ENCODE measurements at regions not wholly inside any gene's neighbourhood (a gene's known extent, or its start where the extent isn't known, plus 50 kb on each side); places are given as distances from the start of the nearest gene placed in this dataset.

DNA sequence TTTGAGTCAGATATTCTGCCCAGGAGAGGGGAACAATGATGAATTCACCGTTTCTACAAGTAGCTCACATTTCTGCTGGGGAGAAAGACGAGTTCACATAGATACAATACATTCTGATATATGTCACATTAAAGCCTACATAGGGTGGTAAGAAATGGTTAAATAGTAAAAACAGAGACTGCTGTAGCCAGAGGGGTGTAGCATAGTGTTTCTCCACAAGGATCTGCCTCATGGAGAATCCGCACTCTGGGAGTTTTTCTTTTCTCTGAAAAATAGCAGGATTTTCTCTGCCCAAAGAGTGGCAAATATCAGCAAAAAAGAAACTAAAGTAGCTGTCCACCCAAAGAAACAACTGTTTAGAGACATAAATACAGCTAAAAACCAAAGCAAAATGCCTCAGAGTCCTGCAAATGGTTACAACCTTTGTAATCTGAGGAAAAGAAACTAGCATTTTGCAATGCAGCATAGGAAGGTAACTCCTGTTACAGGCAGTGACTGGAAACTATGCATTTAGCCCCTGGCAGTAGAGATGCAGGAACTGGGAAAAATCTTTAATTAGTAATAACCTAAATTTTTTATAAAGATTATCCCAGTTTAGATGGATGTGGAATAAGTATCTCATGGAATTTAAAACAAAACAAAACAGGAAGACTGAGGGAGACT, 1126.7 kb upstream of the ADGRL2 start:
- TF ChIP-seq, protein P1, sequence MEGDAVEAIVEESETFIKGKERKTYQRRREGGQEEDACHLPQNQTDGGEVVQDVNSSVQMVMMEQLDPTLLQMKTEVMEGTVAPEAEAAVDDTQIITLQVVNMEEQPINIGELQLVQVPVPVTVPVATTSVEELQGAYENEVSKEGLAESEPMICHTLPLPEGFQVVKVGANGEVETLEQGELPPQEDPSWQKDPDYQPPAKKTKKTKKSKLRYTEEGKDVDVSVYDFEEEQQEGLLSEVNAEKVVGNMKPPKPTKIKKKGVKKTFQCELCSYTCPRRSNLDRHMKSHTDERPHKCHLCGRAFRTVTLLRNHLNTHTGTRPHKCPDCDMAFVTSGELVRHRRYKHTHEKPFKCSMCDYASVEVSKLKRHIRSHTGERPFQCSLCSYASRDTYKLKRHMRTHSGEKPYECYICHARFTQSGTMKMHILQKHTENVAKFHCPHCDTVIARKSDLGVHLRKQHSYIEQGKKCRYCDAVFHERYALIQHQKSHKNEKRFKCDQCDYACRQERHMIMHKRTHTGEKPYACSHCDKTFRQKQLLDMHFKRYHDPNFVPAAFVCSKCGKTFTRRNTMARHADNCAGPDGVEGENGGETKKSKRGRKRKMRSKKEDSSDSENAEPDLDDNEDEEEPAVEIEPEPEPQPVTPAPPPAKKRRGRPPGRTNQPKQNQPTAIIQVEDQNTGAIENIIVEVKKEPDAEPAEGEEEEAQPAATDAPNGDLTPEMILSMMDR (IDR thresholded peaks at IDR 0.05 in 4 of 5, conservative IDR thresholded peaks at IDR 0.05 in 1 of 5): no peak
- TF ChIP-seq POLR2A (IDR thresholded peaks at IDR 0.05): no peak
